IMR-90 (cell line): ENCODE measurements at regions not wholly inside any gene's neighbourhood (a gene's known extent, or its start where the extent isn't known, plus 50 kb on each side); places are given as distances from the start of the nearest gene placed in this dataset.

Experiments used
- ATAC-seq: fragments of 200-7000 bp; cut with Tn5 transposase; 2 replicates; pipeline ENCODE4 v1.9.1; 2020; ENCODE audit warnings: low read depth, mild to moderate bottlenecking, moderate library complexity
- BruUV-seq: library from RNA; stranded (reverse); fragments of 400-500 nt; replicated peaks from 2 replicates; lab custom pipeline; 2021; lab: Mats Ljungman, UMichigan
- CTCF ChIA-PET: fragments of 300-600 bp; formaldehyde crosslinking; extraction: SDS; loops from one replicate; lab custom pipeline; 2021; ENCODE audit warnings: antibody characterized with exemption; lab: Yijun Ruan, JAX
- POLR2A ChIA-PET: fragments of 300-600 bp; sonication (Branson Sonifier 250); formaldehyde crosslinking; loops from one replicate; lab custom pipeline; 2022; ENCODE audit warnings: antibody characterized with exemption; ENCODE audit not compliant: unreplicated experiment; lab: Charles Lee
- DNase-seq: peaks from one replicate; pipeline ENCODE4 v3.0.0; 2013
- H2AFZ ChIP-seq: replicated peaks from 2 replicates; pipeline ENCODE3; 2013; ENCODE audit warnings: low read length, mild to moderate bottlenecking; ENCODE audit not compliant: poor library complexity
- H2AK5ac ChIP-seq: 2 replicates; pipeline ENCODE4 v1.6.1; 2013; ENCODE audit warnings: low read depth, low read length, inconsistent platforms
- H2AK9ac ChIP-seq: replicated peaks from 2 replicates; pipeline ENCODE3; 2013; ENCODE audit warnings: mild to moderate bottlenecking, low read depth, low read length, moderate library complexity; ENCODE audit not compliant: poor library complexity
- H2BK120ac ChIP-seq: 2 replicates; pipeline ENCODE4 v1.6.1; 2013; ENCODE audit warnings: low read depth, low read length, inconsistent platforms
- H2BK15ac ChIP-seq: 3 replicates; pipeline ENCODE4 v1.6.1; 2013; ENCODE audit warnings: low read depth, low read length, inconsistent platforms
- H2BK20ac ChIP-seq: 2 replicates; pipeline ENCODE4 v1.6.1; 2013; ENCODE audit warnings: low read depth, mild to moderate bottlenecking, inconsistent platforms, low read length, moderate library complexity
- H2BK5ac ChIP-seq: 2 replicates; pipeline ENCODE4 v1.6.1; 2013; ENCODE audit warnings: mild to moderate bottlenecking, low read depth, low read length, inconsistent platforms; ENCODE audit not compliant: poor library complexity, severe bottlenecking
- H3K14ac ChIP-seq: replicated peaks from 2 replicates; pipeline ENCODE4 v1.6.1; 2013; ENCODE audit warnings: low read depth, low read length, inconsistent platforms
- H3K18ac ChIP-seq: 2 replicates; pipeline ENCODE4 v1.6.1; 2013; ENCODE audit warnings: low read depth, low read length, control low read depth
- H3K23ac ChIP-seq: 2 replicates; pipeline ENCODE4 v1.6.1; 2013; ENCODE audit warnings: low read depth, low read length, inconsistent platforms
- H3K27ac ChIP-seq: 2 replicates; pipeline ENCODE4 v1.5.1; 2013; ENCODE audit warnings: mild to moderate bottlenecking, control low read depth, low read length; ENCODE audit not compliant: insufficient read depth
- H3K27me3 ChIP-seq: 2 replicates; pipeline ENCODE4 v1.6.1; 2013; ENCODE audit warnings: low read length; ENCODE audit not compliant: control insufficient read depth, insufficient read depth
- H3K36me3 ChIP-seq: 2 replicates; pipeline ENCODE4 v1.6.1; 2013; ENCODE audit warnings: low read length, mixed read lengths; ENCODE audit not compliant: control insufficient read depth, insufficient read depth
- H3K4ac ChIP-seq: 2 replicates; pipeline ENCODE4 v1.6.1; 2013; ENCODE audit warnings: low read depth, low read length, inconsistent platforms
- H3K4me1 ChIP-seq: 2 replicates; pipeline ENCODE4 v1.6.1; 2013; ENCODE audit warnings: low read length, mixed read lengths; ENCODE audit not compliant: control insufficient read depth, insufficient read depth
- H3K4me2 ChIP-seq: 2 replicates; pipeline ENCODE4 v1.6.1; 2013; ENCODE audit warnings: low read depth, mild to moderate bottlenecking, control low read depth, low read length, moderate library complexity
- H3K4me3 ChIP-seq: 2 replicates; pipeline ENCODE4 v1.5.1; 2013; ENCODE audit warnings: low read depth, mild to moderate bottlenecking, control low read depth, low read length, moderate library complexity; ENCODE audit not compliant: insufficient read depth
- H3K56ac ChIP-seq: 2 replicates; pipeline ENCODE4 v1.6.1; 2013; ENCODE audit warnings: low read length, inconsistent platforms; ENCODE audit not compliant: insufficient read depth; ENCODE audit errors: extremely low read depth
- H3K79me1 ChIP-seq, 2 experiments: 2 replicates each; pipeline ENCODE4 v1.6.1; 2013; ENCODE audit warnings: low read length in 2 of 2, inconsistent platforms in 1 of 2, low read depth in 1 of 2
- H3K9ac ChIP-seq: 2 replicates; pipeline ENCODE4 v1.6.1; 2013; ENCODE audit warnings: low read depth, low read length, control low read depth
- H3K9me1 ChIP-seq: 2 replicates; pipeline ENCODE4 v1.6.1; 2013; ENCODE audit warnings: low read length, inconsistent platforms; ENCODE audit not compliant: insufficient read depth
- H3K9me3 ChIP-seq: 2 replicates; pipeline ENCODE4 v1.6.1; 2013; ENCODE audit warnings: low read length; ENCODE audit not compliant: control insufficient read depth, insufficient read depth
- H4K20me1 ChIP-seq: 2 replicates; pipeline ENCODE4 v1.6.1; 2013; ENCODE audit warnings: low read length, inconsistent platforms; ENCODE audit not compliant: insufficient read depth
- H4K5ac ChIP-seq: 2 replicates; pipeline ENCODE4 v1.6.1; 2013; ENCODE audit warnings: mild to moderate bottlenecking, low read depth, low read length, control low read depth
- H4K8ac ChIP-seq, 2 experiments: 2 replicates each; pipeline ENCODE4 v1.6.1; 2013; ENCODE audit warnings: low read depth in 2 of 2, low read length in 2 of 2, control low read depth in 1 of 2, inconsistent platforms in 1 of 2
- H4K91ac ChIP-seq: 2 replicates; pipeline ENCODE4 v1.6.1; 2013; ENCODE audit warnings: low read depth, low read length, inconsistent platforms; ENCODE audit not compliant: insufficient read depth
- FOS ChIP-seq: fragments of 150-350 bp; IDR thresholded peaks from 2 replicates; pipeline ENCODE4 v1.6.1; 2016; ENCODE audit warnings: low read depth, low read length
- MAFK ChIP-seq: IDR thresholded peaks from 2 replicates; pipeline ENCODE4 v1.6.1; 2012; ENCODE audit warnings: low read depth, low read length, improper control_type of control experiment
- MAZ ChIP-seq: IDR thresholded peaks from 2 replicates; pipeline ENCODE4 v1.6.1; 2012; ENCODE audit warnings: low read depth, mild to moderate bottlenecking, low read length, improper control_type of control experiment, moderate library complexity, borderline replicate concordance
- POLR2A ChIP-seq: IDR thresholded peaks from 2 replicates; pipeline ENCODE4 v1.6.1; 2012; ENCODE audit warnings: mild to moderate bottlenecking, low read depth, low read length
- RFX5 ChIP-seq: IDR thresholded peaks from 2 replicates; pipeline ENCODE4 v1.8.0; 2012; ENCODE audit warnings: low read depth, mild to moderate bottlenecking, low read length, moderate library complexity
- WGBS, 2 experiments: methylation state at CpG; one replicate each; pipeline versions ENCODE4 v1.1.5 to v1.1.7; 2013; ENCODE audit warnings: missing lambda C conversion rate in 2 of 2; ENCODE audit not compliant: insufficient read length in 1 of 2; ENCODE audit errors: extremely low coverage in 2 of 2; 5-methylcytosine and 5-hydroxymethylcytosine counted together
- dilution Hi-C: fragments of 300-500 bp; cut with HindIII; formaldehyde crosslinking; loops from one replicate; pipeline ENCODE4 v1.14.3; 2018; ENCODE audit warnings: low sequenced_read_pairs; ENCODE audit not compliant: unreplicated experiment
- in situ Hi-C: fragments of 300-500 bp; cut with MboI; formaldehyde crosslinking; loops from 3 replicates; pipeline ENCODE4 v1.14.3; 2019; ENCODE audit warnings: low sequenced_read_pairs, inconsistent platforms, mixed read lengths
- intact Hi-C: fragments of 100-400 bp; cut with micrococcal nuclease; formaldehyde crosslinking; loops from 2 replicates; pipeline ENCODE4 v1.10.0; 2022
- TF ChIP-seq, protein P1 (sequence below): fragments of 150-350 bp; IDR thresholded peaks from 2 replicates; pipeline ENCODE4 v1.6.1; 2016; ENCODE audit warnings: low read depth, mild to moderate bottlenecking, low read length, moderate library complexity, borderline replicate concordance

DNA sequence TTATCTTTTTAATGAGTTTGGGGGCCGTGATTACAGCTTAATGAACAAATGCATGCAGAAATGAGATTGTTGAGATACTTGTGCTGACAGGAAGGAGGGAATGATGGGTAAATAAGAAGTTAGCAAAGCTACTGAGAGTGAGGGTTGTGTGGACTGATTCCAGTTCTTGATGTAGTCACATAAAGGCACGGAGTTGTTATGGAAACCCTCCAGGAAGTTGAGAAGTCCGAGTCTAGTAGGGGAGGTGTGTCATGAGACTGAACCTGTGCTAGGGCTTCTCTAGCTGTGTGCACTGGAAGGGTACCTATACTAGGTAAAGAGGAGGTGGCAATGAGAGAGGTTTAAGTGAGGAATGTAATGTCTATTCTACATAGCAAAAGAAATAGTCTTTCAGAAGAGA is 475.7 kb downstream of the USP25 start:
- H3K36me3 ChIP-seq: no peaks in the 10 kb centered on the region
- H3K9me1 ChIP-seq: no peaks in the 10 kb centered on the region
- H3K9ac ChIP-seq: no peak overlapping the region
- intact Hi-C loops (no loop called here), dilution Hi-C loops (no loop called here), in situ Hi-C loops (no loop called here)
- H3K56ac ChIP-seq: no peak overlapping the region
- H4K91ac ChIP-seq: no peak overlapping the region
- H2BK15ac ChIP-seq: no peak overlapping the region
- no peak overlapping the region for H2BK5ac ChIP-seq
- H3K4me1 ChIP-seq: no peaks in the 10 kb centered on the region
- POLR2A ChIA-PET: no interaction called here
- no peak overlapping the region for H3K4ac ChIP-seq
- H3K4me2 ChIP-seq: no peak overlapping the region
- H2BK120ac ChIP-seq: no peak overlapping the region
- H4K20me1 ChIP-seq: no peaks in the 10 kb centered on the region
- H3K4me3 ChIP-seq: no peak overlapping the region
- H3K27ac ChIP-seq: no peak overlapping the region
- H2AK9ac ChIP-seq: no peak overlapping the region
- WGBS, 2 experiments: 70% methylated on average over 2 of the region's 3 CpGs; no CpG with 5 or more reads in 1 of the 2 experiments
- H3K9me3 ChIP-seq: no peaks in the 10 kb centered on the region
- no peak overlapping the region for H2AFZ ChIP-seq
- no peaks in the 10 kb centered on the region for H3K27me3 ChIP-seq
- H3K18ac ChIP-seq: no peak overlapping the region
- BruUV-seq: no TSS peak
- no peak overlapping the region for H3K14ac ChIP-seq
- ATAC-seq: no peak
- no peak overlapping the region for H2BK20ac ChIP-seq
- CTCF ChIA-PET: interaction anchor here (0.7 kb wide), 1 partner anchor 17 kb away, joined by 3 read pairs; no protein-coding TSS in a partner anchor
- H2AK5ac ChIP-seq: no peak overlapping the region
- H4K8ac ChIP-seq: no peak overlapping the region
- no peak for DNase-seq
- no peak overlapping the region for H3K23ac ChIP-seq
- no peak overlapping the region for H4K5ac ChIP-seq
- TF ChIP-seq, protein P1, sequence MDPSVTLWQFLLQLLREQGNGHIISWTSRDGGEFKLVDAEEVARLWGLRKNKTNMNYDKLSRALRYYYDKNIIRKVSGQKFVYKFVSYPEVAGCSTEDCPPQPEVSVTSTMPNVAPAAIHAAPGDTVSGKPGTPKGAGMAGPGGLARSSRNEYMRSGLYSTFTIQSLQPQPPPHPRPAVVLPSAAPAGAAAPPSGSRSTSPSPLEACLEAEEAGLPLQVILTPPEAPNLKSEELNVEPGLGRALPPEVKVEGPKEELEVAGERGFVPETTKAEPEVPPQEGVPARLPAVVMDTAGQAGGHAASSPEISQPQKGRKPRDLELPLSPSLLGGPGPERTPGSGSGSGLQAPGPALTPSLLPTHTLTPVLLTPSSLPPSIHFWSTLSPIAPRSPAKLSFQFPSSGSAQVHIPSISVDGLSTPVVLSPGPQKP: no peak
- no peak for TF ChIP-seq RFX5
- TF ChIP-seq MAZ: no peak
- TF ChIP-seq POLR2A: no peak
- TF ChIP-seq MAFK: no peak
- TF ChIP-seq FOS: no peak
- no peaks in the 10 kb centered on the region for H3K79me1 ChIP-seq
